ENCODE measurements at regions not wholly inside any gene's neighbourhood (a gene's known extent, or its start where the extent isn't known, plus 50 kb on each side); places are given as distances from the start of the nearest gene placed in this dataset.

GRCh38 chr15:70281261-70281810, 183.6 kb upstream of the TLE3 start:
- TF ChIP-seq POLR2AphosphoS5 (IDR thresholded peaks at IDR 0.05; ENCODE audit: low read depth, low read length) (no peak), TAF1 (IDR thresholded peaks at IDR 0.05; ENCODE audit: low read depth, low read length) (no peak)

Data from GM12891 (cell line).